GM18502 (cell line): ENCODE measurements at regions not wholly inside any gene's neighbourhood (a gene's known extent, or its start where the extent isn't known, plus 50 kb on each side); places are given as distances from the start of the nearest gene placed in this dataset.

ENCODE experiments used
- ATAC-seq: cut with Tn5 transposase; IDR thresholded peaks from one replicate; pipeline ENCODE4 v1.9.1; 2021; ENCODE audit warnings: mild to moderate bottlenecking; ENCODE audit not compliant: unreplicated experiment, poor library complexity

DNA sequence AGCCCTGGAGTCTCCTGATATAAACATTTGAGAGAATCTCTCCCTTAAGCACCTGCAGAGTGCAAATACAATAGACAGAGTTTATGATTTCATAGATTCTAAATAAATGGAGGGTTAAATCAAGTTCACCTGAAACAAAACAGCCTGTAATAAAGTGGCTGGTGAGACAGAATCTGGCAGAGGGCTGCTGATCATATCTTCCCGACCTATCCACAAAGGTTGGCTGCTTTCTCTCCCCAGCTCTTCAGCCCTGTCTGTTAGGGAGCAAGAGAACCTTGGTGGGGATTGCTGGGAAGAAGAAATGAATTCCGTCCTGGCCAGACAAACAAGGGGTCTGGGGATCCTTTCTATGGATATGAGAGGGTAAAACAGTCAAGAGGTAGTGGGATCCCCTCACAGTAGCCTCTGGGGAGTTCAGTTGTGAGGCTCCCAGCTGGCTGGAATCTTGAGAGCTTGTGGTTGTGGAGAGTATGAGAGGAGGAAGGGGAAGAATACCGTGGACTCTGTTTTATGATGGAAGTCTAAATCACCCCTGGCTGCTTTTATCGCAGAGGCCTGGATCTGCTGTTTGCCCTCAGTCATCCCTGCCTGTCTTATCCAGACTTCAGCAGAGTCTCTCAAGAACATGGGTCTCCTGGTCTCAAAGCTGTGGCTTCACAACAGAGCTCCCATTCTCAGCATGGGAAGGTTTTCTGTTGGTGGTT lies 451.3 kb downstream of the NTRK3 start:
- no peak for ATAC-seq

DNA sequence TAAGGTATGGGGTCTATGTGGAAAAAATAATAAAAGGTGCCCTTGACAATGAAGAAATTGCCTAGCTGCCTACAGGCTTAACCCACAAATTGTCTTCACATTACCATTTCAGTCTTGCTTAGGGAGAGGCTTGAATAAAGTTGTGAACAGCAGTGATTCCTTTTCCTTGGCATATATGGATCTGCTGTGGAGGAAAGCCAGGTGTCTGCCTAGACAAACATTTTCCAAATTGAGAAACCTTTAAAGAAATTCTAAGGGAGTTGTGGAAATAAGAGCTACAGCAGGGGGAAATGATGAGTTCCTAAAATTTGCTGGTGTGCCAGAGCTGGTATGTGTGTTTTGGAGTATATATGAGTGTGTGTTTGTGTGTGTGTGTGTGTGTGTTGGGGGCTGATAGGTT lies 452.1 kb downstream of the NTRK3 start:
- ATAC-seq: no peak

DNA sequence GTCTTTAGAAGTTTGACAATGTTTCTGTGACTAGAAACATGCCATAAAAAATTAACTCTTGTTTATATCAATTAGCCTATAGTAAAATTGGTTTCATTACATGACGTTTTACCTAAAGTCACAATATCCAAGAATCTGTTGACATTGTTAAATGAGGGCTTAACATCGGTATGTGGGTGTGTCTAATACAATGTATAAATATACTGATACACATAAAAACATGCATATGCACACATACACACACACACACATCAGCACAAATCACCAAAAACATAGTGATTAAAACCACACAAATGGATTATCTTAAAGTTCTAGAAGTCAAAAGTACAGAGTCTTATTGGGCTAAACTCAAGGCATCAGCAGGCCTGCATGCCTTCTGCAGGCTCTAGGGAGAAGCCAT lies 456.7 kb downstream of the NTRK3 start:
- no peak for ATAC-seq

DNA sequence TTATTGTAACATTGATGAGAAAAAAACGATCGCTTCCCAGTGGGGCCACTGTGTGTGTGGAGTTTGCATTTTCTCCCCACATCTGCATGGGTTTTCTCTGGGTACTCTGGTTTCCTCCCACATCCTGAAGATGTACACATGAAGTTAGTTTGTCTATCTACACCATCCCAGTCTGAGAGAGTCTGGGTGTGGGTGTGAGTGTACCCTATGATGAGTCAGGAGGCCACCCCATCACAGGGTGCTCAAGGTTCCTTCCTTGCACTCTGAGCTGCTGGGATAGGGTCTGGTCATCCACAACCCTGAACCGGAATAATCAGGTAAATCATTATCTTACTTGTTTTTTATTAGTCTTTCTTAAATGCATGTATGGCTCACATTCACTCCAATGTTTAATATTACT lies 457.1 kb downstream of the NTRK3 start:
- ATAC-seq: no peak

DNA sequence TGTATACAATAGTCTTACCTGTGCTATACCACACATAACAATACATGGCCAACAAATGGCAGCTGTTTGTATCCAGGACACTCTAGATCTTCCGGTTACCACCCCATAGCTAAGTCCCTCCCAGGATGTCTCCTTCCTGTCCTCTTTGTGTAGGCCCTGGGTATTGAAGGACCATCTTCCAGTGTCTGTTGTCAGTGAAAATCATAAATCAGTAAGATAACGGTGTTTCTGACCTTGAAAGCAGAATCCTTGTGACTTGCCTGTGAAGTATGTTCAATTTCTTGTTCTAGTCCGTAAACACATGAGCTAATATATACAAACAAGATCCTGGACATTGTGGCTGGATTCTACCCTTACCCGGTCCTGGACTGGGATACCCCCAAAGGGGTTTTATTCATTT lies 462.8 kb downstream of the NTRK3 start:
- ATAC-seq: no peak

DNA sequence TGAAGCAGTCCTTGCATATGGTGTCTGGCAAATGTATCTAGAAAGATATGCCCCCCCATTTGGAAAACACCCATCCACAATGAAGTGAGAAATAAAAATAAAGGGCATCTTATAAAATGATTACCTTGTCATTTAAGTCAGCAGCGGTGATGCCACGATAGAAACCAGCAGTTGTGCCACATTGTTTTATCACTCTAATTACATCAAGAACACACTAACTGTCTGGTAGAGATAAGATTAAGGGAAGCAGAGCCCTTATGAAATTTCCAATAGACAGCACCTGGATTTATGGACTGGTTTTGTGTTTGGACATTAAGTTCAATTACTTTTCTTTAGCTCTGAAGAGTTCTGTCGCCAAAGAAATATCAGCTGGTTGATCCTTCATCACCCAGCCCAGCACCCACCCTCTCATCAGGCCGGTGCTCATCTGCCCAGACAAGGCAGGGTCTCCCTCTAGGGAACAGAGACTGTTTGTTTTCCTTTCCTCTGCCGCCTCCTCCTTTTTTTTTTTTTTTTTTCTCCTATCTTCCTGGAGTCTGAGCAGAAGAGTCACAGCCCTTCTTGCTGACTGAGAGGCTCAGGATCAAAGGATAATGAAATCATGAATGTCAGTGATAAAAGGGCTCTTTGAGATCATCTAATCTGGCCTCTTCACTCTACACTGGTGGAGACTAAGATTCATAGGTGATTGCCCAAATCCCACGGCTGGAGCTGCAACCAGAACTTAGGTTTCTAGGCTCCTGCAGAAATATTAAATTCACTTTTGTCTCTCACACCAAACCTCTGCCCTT lies 464.1 kb downstream of the NTRK3 start:
- ATAC-seq: no peak

DNA sequence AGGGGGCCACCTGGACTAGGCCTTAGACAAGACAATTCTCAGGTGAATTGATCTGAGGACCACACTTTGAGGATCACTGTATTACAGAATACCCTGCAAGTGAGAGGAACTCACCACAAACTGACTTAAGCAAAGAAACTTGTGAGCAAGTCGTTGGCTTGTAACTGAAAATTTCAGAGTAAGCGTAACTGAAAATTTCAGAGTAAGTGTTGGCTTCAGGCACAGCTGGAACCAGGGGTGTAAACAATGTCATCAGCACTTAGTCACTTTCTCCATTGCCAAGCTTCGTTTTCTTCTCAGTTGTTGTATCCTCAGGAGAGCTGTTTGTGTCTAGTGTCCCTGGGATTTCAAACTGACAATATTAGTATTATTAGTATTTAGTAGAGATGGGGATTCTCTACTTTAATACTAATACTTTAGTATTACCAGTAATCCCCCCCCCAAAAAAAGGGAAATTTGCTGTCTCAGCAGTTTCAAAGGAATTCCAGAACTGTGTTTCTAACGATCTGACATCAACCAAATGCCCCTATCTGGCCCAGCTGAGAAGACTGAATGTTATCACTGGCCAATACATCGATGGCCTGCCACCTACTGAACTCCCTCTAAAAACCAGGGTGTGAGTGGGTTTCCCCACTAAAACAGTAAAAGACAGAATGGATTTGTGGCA lies 474.4 kb downstream of the NTRK3 start:
- no peak for ATAC-seq

DNA sequence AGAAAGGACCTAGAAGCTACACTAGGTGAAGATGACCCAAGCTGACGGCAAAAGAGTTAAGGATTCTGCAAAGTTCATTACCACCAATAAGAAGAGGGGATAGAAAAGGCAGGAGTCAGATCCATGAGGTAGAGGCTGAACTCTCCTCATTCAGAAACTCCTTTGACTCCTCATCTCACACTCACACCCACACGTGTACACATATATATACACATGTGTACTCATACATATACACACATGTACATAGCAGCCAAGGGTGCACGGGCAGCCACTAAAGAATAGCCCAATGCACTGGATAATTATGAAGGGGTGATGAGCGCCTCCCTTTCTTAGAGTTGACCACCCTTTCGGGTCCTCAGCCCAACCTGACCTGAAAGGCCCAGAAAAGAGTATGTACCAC lies 476.8 kb downstream of the NTRK3 start:
- no peak for ATAC-seq

DNA sequence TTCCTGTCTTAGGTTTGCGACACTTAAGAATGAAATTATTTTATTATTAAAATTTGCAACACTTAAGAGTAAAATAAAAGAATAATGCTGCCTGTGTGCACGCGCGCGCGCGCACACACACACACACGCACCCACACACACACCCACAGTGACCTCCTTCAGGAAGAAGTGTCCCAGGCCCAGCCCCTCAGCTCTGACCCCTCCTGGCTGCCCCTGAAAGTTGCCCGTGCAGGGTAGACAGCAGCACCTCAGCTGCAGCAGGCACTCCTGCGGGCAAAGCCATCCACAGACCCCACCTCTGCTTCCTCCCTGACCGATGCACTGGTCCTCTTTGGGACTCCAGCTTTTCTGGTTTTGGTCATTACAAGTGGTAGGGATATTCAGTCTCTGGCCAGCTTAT lies 478.2 kb downstream of the NTRK3 start:
- no peak for ATAC-seq

DNA sequence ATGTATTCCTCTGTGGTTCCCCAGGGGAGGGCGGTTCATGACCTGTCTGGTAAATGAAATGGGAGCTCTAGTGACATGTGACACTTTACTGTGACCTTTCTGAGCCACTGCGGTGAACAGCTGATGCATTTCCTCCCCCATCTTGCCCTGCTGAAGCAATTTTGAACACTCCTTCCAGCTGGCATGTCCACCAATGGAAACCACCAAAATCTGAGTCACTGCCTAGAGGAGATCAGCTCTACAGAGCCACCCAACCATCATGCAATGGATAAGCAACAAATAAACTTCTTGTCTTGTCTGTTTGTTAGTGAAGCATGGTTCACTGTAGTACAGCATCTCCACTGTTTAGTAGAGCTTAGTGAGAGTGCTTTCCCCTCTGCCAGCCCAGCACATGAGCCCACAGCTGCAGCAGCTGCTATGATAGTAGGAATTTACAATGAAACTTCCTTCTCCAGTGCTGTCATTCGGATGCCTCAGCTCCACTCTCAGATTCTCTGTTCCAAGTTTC lies 479.4 kb downstream of the NTRK3 start:
- no peak for ATAC-seq

DNA sequence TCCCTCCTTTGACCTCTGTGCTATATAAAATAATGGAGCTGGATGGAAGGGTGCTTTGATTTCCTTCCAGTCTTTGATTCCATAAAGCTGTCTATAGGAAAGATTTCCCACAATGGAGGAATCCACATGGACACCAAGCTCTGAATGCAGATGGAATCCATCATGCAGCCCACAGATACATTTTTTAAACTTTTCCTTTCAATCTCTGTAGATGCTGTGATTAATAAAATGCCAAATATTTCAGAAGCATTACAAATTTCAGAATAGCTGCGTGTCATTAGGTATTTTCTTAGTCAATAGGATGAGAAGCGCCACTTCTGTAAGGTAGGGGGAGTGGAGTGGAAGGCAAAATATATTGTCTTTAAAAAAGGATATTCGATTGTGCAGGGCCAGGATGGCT lies 489.0 kb downstream of the NTRK3 start:
- no peak for ATAC-seq

DNA sequence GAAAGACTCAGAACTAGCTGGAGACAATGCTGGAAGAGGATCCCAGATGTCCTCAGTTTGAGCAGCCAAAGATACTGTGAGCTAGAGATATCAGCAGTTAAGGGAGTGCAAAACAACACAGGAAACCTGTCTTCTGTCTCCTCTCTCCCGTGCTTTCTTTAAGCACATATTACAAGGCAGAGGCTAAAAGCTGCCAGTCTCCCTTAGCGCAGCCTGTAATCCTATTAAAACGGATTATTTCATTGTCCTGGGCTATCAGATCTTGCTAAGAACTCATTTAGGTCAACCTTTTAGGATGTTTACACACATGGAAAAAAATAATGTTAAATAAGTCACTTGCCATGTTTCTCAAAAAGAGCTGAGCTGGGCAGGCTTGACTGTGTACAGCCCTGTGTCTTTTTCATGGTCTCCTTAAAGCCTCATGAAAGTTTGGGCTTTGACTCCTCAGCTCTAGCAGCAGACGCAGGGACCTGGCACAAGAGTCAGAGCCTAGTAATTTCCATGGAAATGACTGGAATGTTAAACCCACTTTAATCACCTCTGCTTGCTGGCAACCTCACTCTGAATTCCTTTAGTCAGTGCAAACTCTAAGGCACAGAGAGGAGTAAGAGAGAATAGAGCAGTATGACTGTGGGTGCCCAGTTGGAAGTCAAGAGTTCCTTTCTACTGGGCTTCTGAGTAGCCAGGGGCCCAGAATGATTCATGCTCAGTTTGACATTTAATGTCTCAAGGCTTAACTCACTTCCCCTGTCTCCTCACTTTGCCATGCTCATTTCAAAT lies 491.9 kb downstream of the NTRK3 start:
- no peak for ATAC-seq

DNA sequence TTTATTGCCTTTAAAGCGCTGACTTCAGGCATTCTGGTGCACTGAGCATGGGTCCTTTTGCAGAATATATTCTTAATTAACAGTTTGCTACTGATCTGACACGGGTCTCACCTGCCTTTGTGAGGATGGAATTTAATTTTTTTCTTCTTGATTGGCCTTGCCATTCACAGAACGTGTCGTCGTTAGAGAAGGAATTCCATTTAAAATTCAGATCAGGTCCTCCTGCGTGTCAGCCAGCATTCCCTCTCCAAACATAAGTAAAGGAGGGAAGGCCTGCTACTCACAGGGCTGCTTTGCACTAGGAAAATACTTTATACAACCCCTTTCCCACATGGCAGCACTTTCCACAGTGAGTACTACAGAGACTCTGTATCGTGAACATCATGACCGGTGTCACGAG lies 492.7 kb downstream of the NTRK3 start:
- no peak for ATAC-seq

DNA sequence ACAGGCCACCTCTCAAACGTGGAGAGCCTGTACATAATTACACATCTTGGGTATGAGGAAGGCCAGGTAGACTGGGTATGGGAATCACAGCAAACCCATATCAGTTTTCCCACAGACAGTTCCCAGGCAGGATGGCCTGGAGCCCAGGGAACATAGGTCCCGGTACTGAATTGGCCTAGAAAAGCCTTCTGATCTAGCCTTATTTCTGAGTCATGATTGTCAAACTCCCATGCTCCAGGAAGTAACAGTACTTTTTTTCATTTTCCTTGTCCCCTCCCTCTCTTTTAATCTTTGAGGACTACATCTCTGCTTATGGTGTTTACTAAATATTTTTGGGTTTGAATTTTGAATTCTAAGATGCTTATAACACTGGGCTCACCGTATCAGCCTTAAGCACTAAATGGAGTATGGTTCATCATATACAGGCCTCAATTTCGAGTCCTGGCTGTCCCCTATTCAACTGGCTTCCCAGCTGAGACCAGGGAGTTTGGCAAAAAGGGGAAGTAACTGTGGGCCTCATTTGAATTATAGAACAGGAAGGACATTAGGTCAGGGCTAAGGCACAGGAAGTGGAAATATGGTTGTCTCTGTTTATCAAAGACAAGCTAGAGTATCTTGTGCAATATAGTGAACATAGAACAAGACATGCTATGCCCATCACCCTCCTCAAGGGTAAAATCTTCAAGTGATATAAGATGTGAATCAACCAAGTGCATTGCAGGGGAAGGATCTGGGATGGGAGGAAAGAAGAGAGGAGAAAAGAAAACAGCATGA lies 494.6 kb downstream of the NTRK3 start:
- peak; percentile 79 for ATAC-seq

DNA sequence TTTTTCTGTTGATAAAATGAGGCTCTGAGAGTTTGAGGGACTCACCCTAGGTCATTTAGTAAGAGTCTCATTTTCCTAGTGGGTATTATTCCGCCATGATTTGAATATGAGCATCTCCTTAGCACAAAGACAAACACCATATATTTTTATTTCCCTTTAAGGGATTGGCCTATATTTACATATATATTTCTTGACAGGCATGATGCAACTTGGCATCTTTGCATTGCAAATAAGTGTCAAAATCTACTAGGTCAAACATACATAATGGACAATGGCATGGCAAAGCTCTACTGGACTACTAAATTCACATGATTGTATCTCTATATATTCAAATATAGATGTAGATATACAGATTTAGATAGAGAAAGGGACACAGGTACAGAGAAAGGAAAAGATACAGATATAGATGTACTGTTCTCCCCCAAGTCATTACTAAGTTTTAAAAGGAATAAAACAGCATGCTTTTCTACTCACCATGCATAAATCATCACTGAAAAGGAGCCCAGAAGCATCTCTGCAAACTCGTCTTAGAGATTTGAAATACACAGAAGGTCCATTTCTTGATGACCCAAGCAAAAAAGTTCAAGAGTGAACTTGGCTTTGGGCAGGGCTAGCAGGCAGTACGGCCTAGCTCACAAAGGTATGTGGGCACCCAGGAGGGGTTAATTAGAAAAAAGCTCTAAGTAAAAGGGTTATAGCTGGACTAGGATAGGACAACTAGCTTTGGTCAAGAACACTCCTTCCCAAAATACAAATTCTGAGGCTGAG lies 495.8 kb downstream of the NTRK3 start:
- no peak for ATAC-seq

DNA sequence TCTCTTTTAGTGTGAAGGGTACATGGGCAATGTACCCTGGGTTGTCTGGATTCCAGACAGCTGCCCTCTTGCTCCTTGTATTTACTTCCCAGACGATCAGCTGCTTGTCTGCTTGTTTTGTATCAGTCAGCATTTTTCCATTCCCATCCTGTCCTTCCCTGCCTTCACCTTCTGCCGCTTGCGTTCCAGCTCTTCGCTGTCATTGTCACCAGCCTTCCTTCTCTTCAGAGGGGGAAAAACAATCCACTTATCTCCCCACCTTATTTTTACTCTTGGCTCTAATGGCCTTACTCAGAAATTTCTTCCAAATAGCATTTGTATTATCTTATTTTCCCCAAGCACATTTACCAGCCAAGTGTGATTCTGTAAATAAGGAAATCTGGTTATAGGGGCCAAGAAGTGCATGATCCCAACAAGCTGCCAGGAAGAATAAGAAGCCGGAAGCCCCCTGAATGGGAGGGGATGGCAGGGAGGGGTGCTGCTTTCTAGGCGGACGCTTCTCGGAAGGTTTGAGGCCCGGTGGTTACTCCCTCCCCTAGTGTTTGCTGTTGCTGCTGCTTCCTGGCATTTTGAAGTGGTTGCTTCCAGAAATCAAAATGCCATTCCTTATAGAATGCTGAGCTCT lies 497.6 kb downstream of the NTRK3 start:
- no peak for ATAC-seq

DNA sequence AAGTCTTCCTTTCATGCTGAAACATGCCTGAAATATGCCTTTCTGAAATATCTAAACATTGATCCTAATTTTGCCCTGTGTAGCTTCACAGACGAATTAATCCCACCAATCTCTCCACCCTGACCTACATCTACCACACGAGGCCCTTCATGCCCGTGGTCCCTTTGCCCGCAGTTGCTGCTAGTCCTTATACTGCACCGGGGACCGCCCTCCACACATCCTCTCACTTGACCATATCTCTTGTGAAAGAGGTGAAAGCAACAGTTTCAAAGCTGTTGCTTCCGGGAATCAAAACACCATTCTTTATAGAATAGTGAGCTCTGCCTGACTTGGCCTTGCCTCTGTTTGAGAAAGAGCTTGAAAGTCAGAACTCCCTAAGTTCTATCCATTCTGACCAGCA lies 499.5 kb downstream of the NTRK3 start:
- no peak for ATAC-seq

DNA sequence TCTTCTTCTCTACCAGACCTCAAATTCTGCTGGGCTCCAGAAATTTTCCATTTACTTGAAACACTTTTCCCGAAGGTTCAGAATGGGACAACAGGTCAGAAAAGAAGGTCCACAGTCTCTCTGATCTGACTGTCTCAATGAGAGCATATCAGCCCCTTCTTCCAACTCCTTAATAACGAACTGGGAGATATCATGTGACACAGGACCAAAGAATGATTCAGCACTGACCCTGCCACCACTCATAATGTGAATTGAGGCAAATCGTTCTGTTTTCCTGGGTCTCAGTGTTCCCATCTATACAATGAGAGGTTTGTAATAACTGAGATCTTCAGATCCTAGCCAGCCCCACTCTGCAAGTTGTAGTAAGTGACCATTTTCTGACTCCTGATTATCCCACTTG lies 500.5 kb downstream of the NTRK3 start:
- ATAC-seq: no peak

DNA sequence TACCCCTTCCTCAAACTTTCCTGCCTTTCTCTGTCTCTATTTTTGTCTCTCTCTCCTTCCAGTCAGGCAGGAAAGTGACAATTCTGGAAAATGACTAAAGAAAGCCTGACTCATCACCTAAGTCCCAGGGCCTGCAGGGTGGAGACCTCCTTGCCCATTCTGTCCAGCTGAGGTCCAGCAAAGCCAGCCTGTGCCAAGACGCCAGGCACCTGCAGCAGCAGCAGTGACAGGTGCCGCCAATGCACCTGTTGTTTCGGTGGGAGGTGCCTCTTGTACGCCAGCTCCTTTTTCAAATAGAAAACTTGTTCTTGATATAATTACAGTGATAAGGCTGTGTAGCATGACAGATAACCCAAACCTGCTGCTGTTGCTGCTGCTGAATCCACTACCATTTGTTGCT lies 501.3 kb downstream of the NTRK3 start:
- ATAC-seq: no peak
